ENCODE measurements at regions not wholly inside any gene's neighbourhood (a gene's known extent, or its start where the extent isn't known, plus 50 kb on each side); places are given as distances from the start of the nearest gene placed in this dataset.

GRCh38 chr2:186269536-186269935 lies 216.5 kb upstream of the ZC3H15 start:
- TF ChIP-seq CTCF (IDR thresholded peaks at IDR 0.05), result no peak
- no peak for TF ChIP-seq POLR2AphosphoS5 (IDR thresholded peaks at IDR 0.05)
- TF ChIP-seq EP300 (IDR thresholded peaks at IDR 0.05), result no peak
- no peak for TF ChIP-seq POLR2A (IDR thresholded peaks at IDR 0.05)
